ENCODE measurements at regions not wholly inside any gene's neighbourhood (a gene's known extent, or its start where the extent isn't known, plus 50 kb on each side); places are given as distances from the start of the nearest gene placed in this dataset.
"Not testable (repeated sequence)": the region's sequence is repeated elsewhere in the genome, so short reads cannot be mapped to it uniquely, and the experiment has no call there.

DNA sequence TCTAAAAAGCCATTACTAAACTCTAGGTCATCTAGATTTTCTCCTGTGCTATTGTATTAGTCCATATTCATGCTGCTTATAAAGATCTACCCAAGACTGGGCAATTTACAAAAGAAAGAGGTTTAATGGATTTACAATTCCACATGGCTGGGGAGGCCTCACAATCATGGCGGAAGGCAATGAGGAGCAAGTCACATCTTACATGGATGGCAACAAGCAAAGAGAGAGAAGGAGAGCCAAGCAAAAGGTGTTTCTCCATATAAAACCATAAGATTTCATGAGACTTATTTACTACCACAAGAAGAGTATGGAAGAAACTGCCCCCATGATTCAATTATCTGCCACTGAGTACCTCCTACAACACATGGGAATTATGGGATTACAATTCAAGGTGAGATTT lies 69.6 kb upstream of the CCDC6 start:
- DNase-seq: not testable (repeated sequence)

- DNase-seq: peak; percentile 44
Measured at GRCh38 chr10:59971915-59972314, 65.6 kb upstream of the CCDC6 start.

DNA sequence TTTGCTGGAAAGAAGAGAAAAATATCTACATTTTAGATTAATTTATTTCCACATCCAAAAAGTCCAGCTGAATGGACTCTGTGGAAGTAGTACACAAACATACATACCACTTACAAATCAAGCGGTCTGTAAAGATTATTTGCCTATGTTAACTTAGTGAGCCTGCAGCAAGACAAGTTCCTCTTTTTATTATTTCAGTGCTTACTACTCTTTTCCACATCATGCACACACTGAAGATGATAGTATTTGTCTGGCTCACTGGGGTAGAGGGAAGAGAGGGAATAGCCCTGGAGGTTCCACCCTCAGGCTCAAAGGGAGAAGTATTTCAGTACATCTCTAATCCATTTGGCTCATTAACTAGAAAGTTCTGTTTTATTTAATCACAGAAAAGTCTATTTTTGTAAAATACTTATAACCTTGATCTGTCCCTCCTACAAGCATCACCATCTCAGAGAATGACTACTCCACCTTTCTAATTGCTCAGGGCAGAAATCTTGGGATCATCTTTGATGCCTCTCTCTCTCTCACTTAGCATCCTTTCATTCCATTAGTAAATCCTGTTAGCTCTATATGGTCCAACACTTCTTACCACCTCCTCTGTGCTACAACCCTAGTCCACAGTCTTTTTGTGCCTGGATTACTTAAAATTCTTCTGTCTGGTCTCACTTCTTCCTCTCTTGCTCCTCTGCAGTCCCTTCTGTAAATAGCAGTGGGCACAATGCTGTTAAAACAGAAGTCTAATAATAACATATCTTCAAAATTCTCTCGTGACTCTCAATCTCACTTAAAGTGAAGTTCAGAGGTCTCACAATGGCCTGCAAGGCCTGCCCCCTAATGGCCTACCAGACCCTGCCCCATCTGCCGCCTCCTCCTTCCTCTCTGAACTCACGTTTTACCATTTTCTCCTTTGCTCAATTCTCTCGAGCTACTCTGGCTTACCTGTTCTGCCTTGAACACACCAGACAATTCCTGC lies 64.3 kb upstream of the CCDC6 start:
- DNase-seq: no peak

DNA sequence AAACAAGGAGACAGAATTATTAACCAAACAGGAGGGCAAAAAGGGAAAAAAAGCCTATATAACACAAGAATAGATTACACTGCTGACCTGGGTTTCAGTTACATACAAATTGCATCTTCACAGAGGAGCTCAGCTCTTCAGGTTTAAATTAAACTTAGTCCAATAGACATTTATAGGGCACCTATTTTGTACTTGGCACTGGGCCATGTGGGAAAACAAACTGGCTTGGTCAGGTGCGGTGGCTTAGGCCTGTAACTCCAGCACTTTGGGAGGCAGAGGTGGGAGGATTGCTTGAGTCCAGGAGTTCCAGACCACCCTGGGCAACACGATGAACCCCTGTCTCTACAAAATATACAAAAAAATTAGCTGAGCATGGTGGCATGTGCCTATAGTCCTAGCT lies 62.3 kb upstream of the CCDC6 start:
- no peak for DNase-seq

DNA sequence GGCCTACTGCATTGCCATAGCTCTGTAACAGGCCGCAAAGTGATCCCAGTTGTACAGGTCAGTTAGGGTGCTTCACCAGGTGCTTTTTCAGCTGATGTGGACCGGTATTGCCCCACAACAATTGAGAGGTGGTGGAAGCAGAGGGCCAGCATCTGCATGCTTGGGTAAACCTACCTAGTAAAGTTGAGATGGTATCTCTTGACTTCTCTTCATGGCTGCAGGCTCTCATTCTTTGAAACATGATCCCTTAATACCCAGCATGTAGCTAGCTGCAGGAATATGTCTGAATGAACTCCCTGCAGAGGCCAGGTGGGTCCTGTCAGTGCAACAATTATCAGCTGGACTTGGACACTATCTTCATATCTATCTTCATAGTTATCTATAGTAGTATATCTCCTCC lies 60.7 kb upstream of the CCDC6 start:
- DNase-seq: no peak

DNA sequence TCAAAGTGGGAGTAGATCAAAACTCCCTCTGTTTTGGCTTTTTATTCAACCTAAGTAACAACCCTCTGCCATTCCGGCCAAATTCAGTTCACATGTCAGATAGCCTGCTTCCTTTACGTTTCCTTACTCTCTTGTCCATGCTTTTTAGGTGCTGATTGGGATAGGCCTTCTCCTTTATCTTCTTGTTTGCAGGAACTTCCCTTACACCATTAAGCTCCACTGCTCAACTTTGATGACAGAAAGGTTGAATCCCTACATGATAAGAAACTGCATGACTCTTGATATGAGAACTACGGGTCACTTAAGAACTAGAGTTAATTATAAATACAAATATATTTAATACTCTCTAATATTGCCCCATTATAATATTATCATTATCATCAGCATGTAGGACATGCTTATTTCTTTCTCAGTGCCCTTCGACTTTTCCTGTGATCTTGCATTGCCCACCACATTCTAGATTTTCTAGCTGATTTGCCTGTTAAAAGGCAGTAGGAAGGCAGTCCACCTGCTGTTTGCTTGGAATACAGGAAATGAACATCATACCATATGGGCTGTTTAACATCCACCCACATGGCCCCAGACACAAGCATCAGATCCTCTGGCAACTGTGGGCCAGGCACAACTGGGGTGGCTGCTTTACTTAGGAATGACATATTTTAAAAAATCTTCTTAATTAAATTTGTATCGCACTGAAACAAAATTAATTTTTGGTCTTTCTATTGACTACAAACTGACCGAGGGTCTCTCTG lies 59.7 kb upstream of the CCDC6 start:
- no peak for DNase-seq

DNA sequence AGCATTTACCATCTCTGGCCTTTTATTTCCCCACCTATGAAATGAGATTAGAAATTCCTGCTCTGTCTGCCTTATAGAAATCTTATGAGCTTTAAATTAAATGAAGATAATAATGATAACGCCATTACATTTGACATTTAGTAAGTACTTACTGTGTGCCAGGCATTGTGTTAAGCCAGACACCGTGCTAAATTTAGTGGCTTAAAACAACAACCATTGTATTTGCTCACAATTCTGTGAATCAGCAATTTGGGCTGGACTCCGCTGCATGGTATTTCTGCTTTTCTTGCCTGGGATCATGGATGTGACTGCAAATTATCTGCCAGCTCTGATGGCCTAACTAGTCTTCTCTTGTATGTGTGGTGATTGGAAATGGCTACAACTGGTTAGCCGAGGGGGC lies 56.4 kb upstream of the CCDC6 start:
- no peak for DNase-seq

GRCh38 chr10:59960751-59961150 lies 54.4 kb upstream of the CCDC6 start:
- DNase-seq: no peak

DNA sequence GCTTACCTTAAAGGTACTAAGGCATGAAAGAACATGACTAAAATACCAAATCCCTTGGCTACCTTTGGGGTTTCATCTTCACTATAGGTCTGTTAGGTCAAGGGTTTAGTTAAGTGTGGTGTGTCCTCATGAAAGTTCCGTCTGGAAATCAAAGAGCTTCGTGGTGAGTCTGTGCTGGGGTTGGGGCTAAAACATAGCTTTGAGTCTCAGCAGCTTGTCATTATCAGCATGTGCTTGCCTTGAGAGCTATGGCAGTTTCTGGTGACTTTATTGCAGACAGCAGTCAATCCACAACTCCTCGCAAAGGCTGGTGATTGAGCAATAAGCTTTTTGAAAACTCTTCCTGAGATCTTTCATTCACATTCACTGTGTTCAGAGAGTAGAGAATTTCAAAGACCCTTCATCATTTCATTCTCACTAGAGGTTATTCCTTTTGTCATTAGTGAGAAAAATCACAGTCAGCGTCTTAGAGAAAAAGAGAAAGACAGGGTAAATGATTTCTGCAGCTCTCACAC lies 53.2 kb upstream of the CCDC6 start:
- DNase-seq: no peak

DNA sequence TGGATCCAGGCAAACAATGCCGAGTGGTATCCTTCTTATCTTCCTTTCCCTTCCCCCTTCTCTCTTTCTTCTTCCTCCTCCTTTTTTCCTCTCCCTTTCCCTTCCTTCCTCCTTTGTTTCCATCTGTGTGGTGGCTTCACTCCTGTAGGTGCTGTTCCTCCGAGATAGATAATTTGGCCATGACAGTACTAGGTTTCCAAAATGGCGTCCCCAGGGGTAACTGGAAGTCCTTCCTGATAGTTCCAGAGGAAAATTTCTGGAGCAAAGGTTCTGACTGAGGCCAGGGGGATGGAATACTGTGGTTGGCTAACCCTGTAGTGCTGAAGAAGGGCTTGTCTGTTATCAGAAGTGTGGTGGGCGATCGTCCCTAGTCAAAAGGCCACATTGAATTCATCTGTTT lies 52.5 kb upstream of the CCDC6 start:
- DNase-seq: no peak

- DNase-seq: no peak
Measured at GRCh38 chr10:59957975-59958374, 51.6 kb upstream of the CCDC6 start.

Data from NCI-H226 (cell line).